HEK293 (cell line): ENCODE measurements at regions not wholly inside any gene's neighbourhood (a gene's known extent, or its start where the extent isn't known, plus 50 kb on each side); places are given as distances from the start of the nearest gene placed in this dataset.

Experiments used
- CTCF ChIA-PET: fragments of 350-600 bp; formaldehyde crosslinking; extraction: SDS; loops from one replicate; lab custom pipeline; 2021; ENCODE audit warnings: antibody characterized with exemption; lab: Yijun Ruan, JAX
- POLR2A ChIA-PET: fragments of 300-600 bp; formaldehyde crosslinking; extraction: SDS; loops from one replicate; lab custom pipeline; 2020; ENCODE audit warnings: antibody characterized with exemption, inconsistent platforms; lab: Yijun Ruan, JAX
- H3K27ac ChIP-seq: fragments of 200-500 bp; sonication (Bioruptor generic); 2 replicates; pipeline ENCODE4 v1.5.1; 2014; ENCODE audit warnings: low read depth, low read length, control low read depth, inconsistent platforms; ENCODE audit errors: extremely low read depth
- H3K36me3 ChIP-seq, 2 experiments: fragments of 200-500 bp in 1 of 2; sonication (Bioruptor generic) in 1 of 2; 1 replicate in 1 of 2; 2 replicates in 1 of 2; pipeline ENCODE4 v1.5.1; 2014 to 2017; ENCODE audit warnings: inconsistent platforms in 2 of 2, low read length in 2 of 2; ENCODE audit not compliant: control insufficient read depth in 2 of 2, insufficient read depth in 1 of 2
- H3K4me1 ChIP-seq: fragments of 200-500 bp; sonication (Bioruptor generic); 2 replicates; pipeline ENCODE4 v1.5.1; 2014; ENCODE audit warnings: mild to moderate bottlenecking, low read length, inconsistent platforms; ENCODE audit not compliant: control insufficient read depth, insufficient read depth
- H3K4me3 ChIP-seq: 2 replicates; pipeline ENCODE4 v1.5.1; 2011; ENCODE audit warnings: low read depth, mild to moderate bottlenecking, control low read depth, low read length, moderate library complexity
- H3K9me3 ChIP-seq: fragments of 200-500 bp; sonication (Bioruptor generic); 2 replicates; pipeline ENCODE4 v1.5.1; 2014; ENCODE audit warnings: low read depth, low read length, inconsistent platforms; ENCODE audit not compliant: control insufficient read depth, insufficient read depth
- IKZF3 ChIP-seq: fragments of 450-650 bp; IDR thresholded peaks from 2 replicates; pipeline ENCODE4 v1.5.0; 2018; ENCODE audit warnings: missing biosample characterization, mild to moderate bottlenecking, missing genetic modification characterization, moderate library complexity
- PRDM1 ChIP-seq: fragments of 450-650 bp; formaldehyde crosslinking; IDR thresholded peaks from 2 replicates; pipeline ENCODE4; 2016; ENCODE audit warnings: missing biosample characterization, missing genetic modification characterization
- SALL2 ChIP-seq: fragments of 450-650 bp; formaldehyde crosslinking; IDR thresholded peaks from 2 replicates; pipeline ENCODE4 v1.5.0; 2017; ENCODE audit warnings: missing biosample characterization, mild to moderate bottlenecking, missing genetic modification characterization, borderline replicate concordance
- SP3 ChIP-seq: fragments of 450-650 bp; formaldehyde crosslinking; IDR thresholded peaks from 2 replicates; pipeline ENCODE4 v1.5.1; 2016; ENCODE audit warnings: missing biosample characterization, missing genetic modification characterization
- ZBTB48 ChIP-seq: fragments of 450-650 bp; formaldehyde crosslinking; IDR thresholded peaks from 2 replicates; pipeline ENCODE4 v1.5.1; 2016; ENCODE audit warnings: missing biosample characterization, missing genetic modification characterization
- ZBTB7A ChIP-seq: fragments of 450-650 bp; formaldehyde crosslinking; IDR thresholded peaks from 2 replicates; pipeline ENCODE4 v1.5.1; 2016; ENCODE audit warnings: low read depth, missing biosample characterization, missing genetic modification characterization
- ZBTB8A ChIP-seq: fragments of 450-650 bp; formaldehyde crosslinking; IDR thresholded peaks from 2 replicates; pipeline ENCODE4 v1.5.1; 2016; ENCODE audit warnings: missing biosample characterization, missing genetic modification characterization
- ZFP3 ChIP-seq: fragments of 450-650 bp; formaldehyde crosslinking; IDR thresholded peaks from 2 replicates; pipeline ENCODE4 v1.5.1; 2016; ENCODE audit warnings: low read depth, missing biosample characterization, missing genetic modification characterization
- ZIC2 ChIP-seq: fragments of 450-650 bp; formaldehyde crosslinking; IDR thresholded peaks from 2 replicates; pipeline ENCODE4 v1.5.1; 2016; ENCODE audit warnings: missing biosample characterization, missing genetic modification characterization
- ZNF133 ChIP-seq: fragments of 450-650 bp; formaldehyde crosslinking; IDR thresholded peaks from 2 replicates; pipeline ENCODE4 v1.5.1; 2016; ENCODE audit warnings: missing biosample characterization, missing genetic modification characterization
- ZNF140 ChIP-seq: fragments of 450-650 bp; formaldehyde crosslinking; IDR thresholded peaks from 2 replicates; pipeline ENCODE4 v1.5.1; 2016; ENCODE audit warnings: missing biosample characterization, missing genetic modification characterization
- ZNF2 ChIP-seq: fragments of 450-650 bp; formaldehyde crosslinking; IDR thresholded peaks from 2 replicates; pipeline ENCODE4 v1.5.1; 2016; ENCODE audit warnings: missing biosample characterization, missing genetic modification characterization
- ZNF248 ChIP-seq: fragments of 450-650 bp; formaldehyde crosslinking; IDR thresholded peaks from 2 replicates; pipeline ENCODE4 v1.5.1; 2017; ENCODE audit warnings: missing biosample characterization, missing genetic modification characterization
- ZNF311 ChIP-seq: fragments of 450-650 bp; formaldehyde crosslinking; IDR thresholded peaks from 2 replicates; pipeline ENCODE4 v1.5.1; 2017; ENCODE audit warnings: missing biosample characterization, missing genetic modification characterization, borderline replicate concordance
- ZNF335 ChIP-seq: fragments of 450-650 bp; formaldehyde crosslinking; conservative IDR thresholded peaks from 2 replicates; pipeline ENCODE4 v1.5.1; 2016; ENCODE audit warnings: missing biosample characterization, missing genetic modification characterization
- ZNF341 ChIP-seq: fragments of 450-650 bp; formaldehyde crosslinking; IDR thresholded peaks from 2 replicates; pipeline ENCODE4; 2016; ENCODE audit warnings: low read depth, missing biosample characterization, missing genetic modification characterization
- ZNF354C ChIP-seq: fragments of 450-650 bp; formaldehyde crosslinking; IDR thresholded peaks from 2 replicates; pipeline ENCODE4 v1.5.1; 2016; ENCODE audit warnings: missing biosample characterization, missing genetic modification characterization, low read depth, borderline replicate concordance
- ZNF366 ChIP-seq: fragments of 450-650 bp; formaldehyde crosslinking; conservative IDR thresholded peaks from 2 replicates; pipeline ENCODE4 v1.5.1; 2016; ENCODE audit warnings: missing biosample characterization, missing genetic modification characterization
- ZNF37A ChIP-seq: fragments of 450-650 bp; IDR thresholded peaks from 2 replicates; pipeline ENCODE4 v1.5.1; 2018; ENCODE audit warnings: missing biosample characterization, missing genetic modification characterization
- ZNF391 ChIP-seq: fragments of 450-650 bp; formaldehyde crosslinking; IDR thresholded peaks from 2 replicates; pipeline ENCODE4 v1.5.1; 2016; ENCODE audit warnings: low read depth, missing biosample characterization, missing genetic modification characterization, borderline replicate concordance
- ZNF510 ChIP-seq: fragments of 450-650 bp; formaldehyde crosslinking; IDR thresholded peaks from 2 replicates; pipeline ENCODE4 v1.5.1; 2018; ENCODE audit warnings: mild to moderate bottlenecking, missing genetic modification characterization, missing biosample characterization; ENCODE audit not compliant: insufficient replicate concordance
- ZNF571 ChIP-seq: fragments of 450-650 bp; formaldehyde crosslinking; IDR thresholded peaks from 2 replicates; pipeline ENCODE4 v1.5.0; 2017; ENCODE audit warnings: missing biosample characterization, missing genetic modification characterization
- ZNF600 ChIP-seq: fragments of 450-650 bp; formaldehyde crosslinking; IDR thresholded peaks from 2 replicates; pipeline ENCODE4 v1.5.1; 2016; ENCODE audit warnings: missing biosample characterization, missing genetic modification characterization
- ZNF624 ChIP-seq: fragments of 450-650 bp; formaldehyde crosslinking; IDR thresholded peaks from 2 replicates; pipeline ENCODE4 v1.5.1; 2017; ENCODE audit warnings: missing biosample characterization, missing genetic modification characterization
- ZNF654 ChIP-seq: fragments of 450-650 bp; formaldehyde crosslinking; IDR thresholded peaks from 2 replicates; pipeline ENCODE4 v1.5.1; 2016; ENCODE audit warnings: low read depth, missing biosample characterization, missing genetic modification characterization
- ZNF768 ChIP-seq: fragments of 450-650 bp; formaldehyde crosslinking; IDR thresholded peaks from 2 replicates; pipeline ENCODE4 v1.5.1; 2018; ENCODE audit warnings: missing biosample characterization, mild to moderate bottlenecking, missing genetic modification characterization
- ZSCAN30 ChIP-seq: fragments of 450-650 bp; IDR thresholded peaks from 2 replicates; pipeline ENCODE4 v1.5.1; 2018; ENCODE audit warnings: missing biosample characterization, mild to moderate bottlenecking, missing genetic modification characterization, moderate library complexity
- TF ChIP-seq, protein P1 (sequence below): fragments of 450-650 bp; formaldehyde crosslinking; IDR thresholded peaks from 2 replicates; pipeline ENCODE4 v1.5.1; 2016; ENCODE audit warnings: missing biosample characterization, missing genetic modification characterization
- TF ChIP-seq, protein P2 (sequence below): fragments of 450-650 bp; formaldehyde crosslinking; optimal IDR thresholded peaks from 2 replicates; pipeline ENCODE3; 2016; ENCODE audit warnings: missing biosample characterization, mild to moderate bottlenecking, missing genetic modification characterization
- TF ChIP-seq, protein P3 (sequence below): fragments of 450-650 bp; formaldehyde crosslinking; IDR thresholded peaks from 2 replicates; pipeline ENCODE4 v1.5.1; 2016; ENCODE audit warnings: missing biosample characterization, missing genetic modification characterization
- TF ChIP-seq, protein P4 (sequence below): fragments of 450-650 bp; formaldehyde crosslinking; IDR thresholded peaks from 2 replicates; pipeline ENCODE4 v1.5.1; 2016; ENCODE audit warnings: missing biosample characterization, missing genetic modification characterization
- TF ChIP-seq, protein P5 (sequence below): fragments of 450-650 bp; formaldehyde crosslinking; IDR thresholded peaks from 2 replicates; pipeline ENCODE4 v1.5.1; 2016; ENCODE audit warnings: missing biosample characterization, missing genetic modification characterization, borderline replicate concordance

DNA sequence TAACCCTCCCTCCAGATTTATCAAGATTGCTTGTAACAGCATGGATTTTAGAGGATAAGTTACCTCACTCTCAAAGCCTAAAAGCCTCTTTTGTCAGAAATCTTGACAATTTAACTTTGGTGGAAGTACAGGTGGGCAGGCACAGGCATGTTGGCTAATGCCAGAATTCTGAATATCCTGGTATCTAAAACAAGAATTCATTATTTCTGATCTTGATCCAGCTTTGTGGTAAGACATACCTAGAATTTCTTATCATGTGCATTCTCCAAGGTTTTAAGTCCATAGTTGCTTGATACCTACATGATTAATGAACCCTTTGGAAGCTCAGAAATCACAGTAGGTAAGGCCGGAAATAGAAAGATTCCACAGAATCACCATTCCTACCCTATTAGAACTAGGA, 109.9 kb upstream of the TTC14 start:
- CTCF ChIA-PET, result no interaction called here

DNA sequence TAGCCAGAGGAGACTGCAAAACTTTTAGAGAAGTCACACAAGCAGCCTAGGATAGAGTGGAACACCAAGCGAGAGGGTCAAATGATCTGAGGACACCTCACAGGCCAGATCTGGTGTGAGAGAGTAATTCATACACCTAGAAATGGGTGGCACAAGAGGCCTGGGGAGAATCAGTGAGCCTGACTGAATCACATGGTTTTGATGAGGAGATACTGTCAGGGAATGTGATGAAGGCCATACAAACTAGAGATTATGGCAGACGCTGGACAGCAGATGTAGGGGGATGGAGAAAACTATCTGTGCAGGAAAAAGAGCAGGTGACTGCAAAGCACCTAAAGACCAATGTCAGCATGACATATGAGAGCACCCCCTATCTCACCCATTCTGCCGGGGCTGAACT, 105.0 kb upstream of the TTC14 start:
- Histone ChIP-seq H3K4me1 (no peaks in the 10 kb centered on the region), H3K4me3 (no peak overlapping the region), H3K36me3 (no peaks in the 10 kb centered on the region), H3K9me3 (no peaks in the 10 kb centered on the region), H3K27ac (no peak overlapping the region)
- POLR2A ChIA-PET, result no interaction called here
- CTCF ChIA-PET, result no interaction called here
- TF ChIP-seq, protein P1, sequence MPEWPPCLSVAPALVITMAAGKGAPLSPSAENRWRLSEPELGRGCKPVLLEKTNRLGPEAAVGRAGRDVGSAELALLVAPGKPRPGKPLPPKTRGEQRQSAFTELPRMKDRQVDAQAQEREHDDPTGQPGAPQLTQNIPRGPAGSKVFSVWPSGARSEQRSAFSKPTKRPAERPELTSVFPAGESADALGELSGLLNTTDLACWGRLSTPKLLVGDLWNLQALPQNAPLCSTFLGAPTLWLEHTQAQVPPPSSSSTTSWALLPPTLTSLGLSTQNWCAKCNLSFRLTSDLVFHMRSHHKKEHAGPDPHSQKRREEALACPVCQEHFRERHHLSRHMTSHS (tag by site-specific recombination), result no peak
- TF ChIP-seq ZBTB48 (tag by site-specific recombination) (no peak), ZNF510 (no peak), SP3 (no peak), ZNF37A (tag by site-specific recombination) (no peak), ZNF133 (no peak), ZBTB7A (tag by site-specific recombination) (no peak), SALL2 (no peak), ZFP3 (no peak), PRDM1 (no peak), ZNF2 (tag by site-specific recombination) (no peak), ZNF140 (tag by site-specific recombination) (no peak), ZNF248 (tag by site-specific recombination) (no peak)
- TF ChIP-seq, protein P2, sequence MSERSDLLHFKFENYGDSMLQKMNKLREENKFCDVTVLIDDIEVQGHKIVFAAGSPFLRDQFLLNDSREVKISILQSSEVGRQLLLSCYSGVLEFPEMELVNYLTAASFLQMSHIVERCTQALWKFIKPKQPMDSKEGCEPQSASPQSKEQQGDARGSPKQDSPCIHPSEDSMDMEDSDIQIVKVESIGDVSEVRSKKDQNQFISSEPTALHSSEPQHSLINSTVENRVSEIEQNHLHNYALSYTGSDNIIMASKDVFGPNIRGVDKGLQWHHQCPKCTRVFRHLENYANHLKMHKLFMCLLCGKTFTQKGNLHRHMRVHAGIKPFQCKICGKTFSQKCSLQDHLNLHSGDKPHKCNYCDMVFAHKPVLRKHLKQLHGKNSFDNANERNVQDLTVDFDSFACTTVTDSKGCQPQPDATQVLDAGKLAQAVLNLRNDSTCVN (tag by site-specific recombination), result no peak
- TF ChIP-seq, protein P3, sequence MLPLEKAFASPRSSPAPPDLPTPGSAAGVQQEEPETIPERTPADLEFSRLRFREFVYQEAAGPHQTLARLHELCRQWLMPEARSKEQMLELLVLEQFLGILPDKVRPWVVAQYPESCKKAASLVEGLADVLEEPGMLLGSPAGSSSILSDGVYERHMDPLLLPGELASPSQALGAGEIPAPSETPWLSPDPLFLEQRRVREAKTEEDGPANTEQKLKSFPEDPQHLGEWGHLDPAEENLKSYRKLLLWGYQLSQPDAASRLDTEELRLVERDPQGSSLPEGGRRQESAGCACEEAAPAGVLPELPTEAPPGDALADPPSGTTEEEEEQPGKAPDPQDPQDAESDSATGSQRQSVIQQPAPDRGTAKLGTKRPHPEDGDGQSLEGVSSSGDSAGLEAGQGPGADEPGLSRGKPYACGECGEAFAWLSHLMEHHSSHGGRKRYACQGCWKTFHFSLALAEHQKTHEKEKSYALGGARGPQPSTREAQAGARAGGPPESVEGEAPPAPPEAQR (tag by site-specific recombination), result no peak
- TF ChIP-seq, protein P4, sequence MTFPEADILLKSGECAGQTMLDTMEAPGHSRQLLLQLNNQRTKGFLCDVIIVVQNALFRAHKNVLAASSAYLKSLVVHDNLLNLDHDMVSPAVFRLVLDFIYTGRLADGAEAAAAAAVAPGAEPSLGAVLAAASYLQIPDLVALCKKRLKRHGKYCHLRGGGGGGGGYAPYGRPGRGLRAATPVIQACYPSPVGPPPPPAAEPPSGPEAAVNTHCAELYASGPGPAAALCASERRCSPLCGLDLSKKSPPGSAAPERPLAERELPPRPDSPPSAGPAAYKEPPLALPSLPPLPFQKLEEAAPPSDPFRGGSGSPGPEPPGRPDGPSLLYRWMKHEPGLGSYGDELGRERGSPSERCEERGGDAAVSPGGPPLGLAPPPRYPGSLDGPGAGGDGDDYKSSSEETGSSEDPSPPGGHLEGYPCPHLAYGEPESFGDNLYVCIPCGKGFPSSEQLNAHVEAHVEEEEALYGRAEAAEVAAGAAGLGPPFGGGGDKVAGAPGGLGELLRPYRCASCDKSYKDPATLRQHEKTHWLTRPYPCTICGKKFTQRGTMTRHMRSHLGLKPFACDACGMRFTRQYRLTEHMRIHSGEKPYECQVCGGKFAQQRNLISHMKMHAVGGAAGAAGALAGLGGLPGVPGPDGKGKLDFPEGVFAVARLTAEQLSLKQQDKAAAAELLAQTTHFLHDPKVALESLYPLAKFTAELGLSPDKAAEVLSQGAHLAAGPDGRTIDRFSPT, result no peak

More for the DNA sequence above, 109.9 kb upstream of the TTC14 start:
- H3K36me3 ChIP-seq, result no peaks in the 10 kb centered on the region
- no peak overlapping the region for H3K27ac ChIP-seq
- TF ChIP-seq, protein P5, sequence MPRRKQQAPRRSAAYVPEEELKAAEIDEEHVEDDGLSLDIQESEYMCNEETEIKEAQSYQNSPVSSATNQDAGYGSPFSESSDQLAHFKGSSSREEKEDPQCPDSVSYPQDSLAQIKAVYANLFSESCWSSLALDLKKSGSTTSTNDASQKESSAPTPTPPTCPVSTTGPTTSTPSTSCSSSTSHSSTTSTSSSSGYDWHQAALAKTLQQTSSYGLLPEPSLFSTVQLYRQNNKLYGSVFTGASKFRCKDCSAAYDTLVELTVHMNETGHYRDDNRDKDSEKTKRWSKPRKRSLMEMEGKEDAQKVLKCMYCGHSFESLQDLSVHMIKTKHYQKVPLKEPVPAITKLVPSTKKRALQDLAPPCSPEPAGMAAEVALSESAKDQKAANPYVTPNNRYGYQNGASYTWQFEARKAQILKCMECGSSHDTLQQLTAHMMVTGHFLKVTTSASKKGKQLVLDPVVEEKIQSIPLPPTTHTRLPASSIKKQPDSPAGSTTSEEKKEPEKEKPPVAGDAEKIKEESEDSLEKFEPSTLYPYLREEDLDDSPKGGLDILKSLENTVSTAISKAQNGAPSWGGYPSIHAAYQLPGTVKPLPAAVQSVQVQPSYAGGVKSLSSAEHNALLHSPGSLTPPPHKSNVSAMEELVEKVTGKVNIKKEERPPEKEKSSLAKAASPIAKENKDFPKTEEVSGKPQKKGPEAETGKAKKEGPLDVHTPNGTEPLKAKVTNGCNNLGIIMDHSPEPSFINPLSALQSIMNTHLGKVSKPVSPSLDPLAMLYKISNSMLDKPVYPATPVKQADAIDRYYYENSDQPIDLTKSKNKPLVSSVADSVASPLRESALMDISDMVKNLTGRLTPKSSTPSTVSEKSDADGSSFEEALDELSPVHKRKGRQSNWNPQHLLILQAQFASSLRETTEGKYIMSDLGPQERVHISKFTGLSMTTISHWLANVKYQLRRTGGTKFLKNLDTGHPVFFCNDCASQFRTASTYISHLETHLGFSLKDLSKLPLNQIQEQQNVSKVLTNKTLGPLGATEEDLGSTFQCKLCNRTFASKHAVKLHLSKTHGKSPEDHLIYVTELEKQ (tag by site-specific recombination), result no peak
- TF ChIP-seq ZNF624 (tag by site-specific recombination), result no peak
- no peak for TF ChIP-seq ZNF311 (tag by site-specific recombination)
- no peak for TF ChIP-seq ZNF354C (tag by site-specific recombination)
- no peak for TF ChIP-seq ZNF571
- no peak for TF ChIP-seq ZNF341
- TF ChIP-seq ZNF510, result no peak
- no peak for TF ChIP-seq ZBTB8A (tag by site-specific recombination)
- TF ChIP-seq, protein P2 (tag by site-specific recombination), result no peak
- no peak for TF ChIP-seq ZSCAN30
- TF ChIP-seq ZNF335 (tag by site-specific recombination), result no peak
- TF ChIP-seq SP3, result no peak
- no peak for TF ChIP-seq ZNF391
- TF ChIP-seq ZIC2 (tag by site-specific recombination), result no peak
- no peak for TF ChIP-seq ZNF654 (tag by site-specific recombination)
- no peak for TF ChIP-seq ZNF768 (tag by site-specific recombination)
- TF ChIP-seq IKZF3 (tag by site-specific recombination), result no peak
- TF ChIP-seq ZNF366 (tag by site-specific recombination), result no peak
- TF ChIP-seq ZNF600 (tag by site-specific recombination), result no peak
- TF ChIP-seq, all 188 proteins: peak for 0
- POLR2A ChIA-PET, result no interaction called here
- Histone ChIP-seq H3K4me1 (no peaks in the 10 kb centered on the region), H3K9me3 (no peaks in the 10 kb centered on the region), H3K4me3 (no peak overlapping the region)
